ENCODE measurements at regions not wholly inside any gene's neighbourhood (a gene's known extent, or its start where the extent isn't known, plus 50 kb on each side); places are given as distances from the start of the nearest gene placed in this dataset.

- TF ChIP-seq ZNF543 (CRISPR knock-in tag; IDR thresholded peaks at IDR 0.05) (no peak), USF2 (IDR thresholded peaks at IDR 0.05; ENCODE audit: low read depth, low read length) (no peak), USF2 (CRISPR knock-in tag; IDR thresholded peaks at IDR 0.05; ENCODE audit: borderline replicate concordance) (no peak), ZNF329 (CRISPR knock-in tag; IDR thresholded peaks at IDR 0.05; ENCODE audit: low read depth) (no peak), TBX2 (CRISPR knock-in tag; IDR thresholded peaks at IDR 0.05; ENCODE audit: borderline replicate concordance) (no peak), ZNF510 (CRISPR knock-in tag; IDR thresholded peaks at IDR 0.05; ENCODE audit: low read depth) (no peak), NCOA2 (CRISPR knock-in tag; IDR thresholded peaks at IDR 0.05) (no peak)
Measured at GRCh38 chr21:35833991-35834390, 226.3 kb downstream of the SETD4 start (continued).

- no peak overlapping the region for H3K27ac ChIP-seq (ENCODE audit: extremely low read length, insufficient read depth, low read length)
- in situ Hi-C loops (cut with HindIII; ENCODE audit: extremely low pct_ligation_motif_present, low pct_unique_long_range_greater_than_20kb) (loop anchor here (25.0 kb wide), 1 partner anchor 946 kb away; no protein-coding TSS in a partner anchor), intact Hi-C loops (cut with micrococcal nuclease; ENCODE audit: unreplicated experiment) (no loop called here)
- no peaks in the 10 kb centered on the region for H3K36me3 ChIP-seq (replicated peaks in 1 of 2; ENCODE audit: control insufficient read depth in 1 of 2, insufficient read depth in 2 of 2, low read length in 2 of 2)
- TF ChIP-seq ZNF891 (CRISPR knock-in tag; IDR thresholded peaks at IDR 0.05): no peak
- no peak for TF ChIP-seq ZNF17 (CRISPR knock-in tag; IDR thresholded peaks at IDR 0.05)
- no peak for TF ChIP-seq KLF11 (CRISPR knock-in tag; IDR thresholded peaks at IDR 0.05)
- FAIRE-seq: no peak
- H3K79me2 ChIP-seq (ENCODE audit: insufficient read depth, low read length): no peaks in the 10 kb centered on the region
- WGBS (ENCODE audit: low lambda C conversion rate): 42% methylated on average over 3 of the region's 3 CpGs
- H2AFZ ChIP-seq (ENCODE audit: low read length): no peak overlapping the region
- POLR2A ChIA-PET: no interaction called here
- H3K27me3 ChIP-seq (ENCODE audit: control insufficient read depth in 1 of 2, insufficient read depth in 2 of 2, low read length in 2 of 2): no peaks in the 10 kb centered on the region
- H3K4me3 ChIP-seq (replicated peaks in 1 of 3; ENCODE audit: insufficient read depth in 1 of 3, low read depth in 2 of 3, low read length in 3 of 3): no peak overlapping the region
- H4K20me1 ChIP-seq (ENCODE audit: insufficient read depth, low read length): no peaks in the 10 kb centered on the region
- BruUV-seq (replicated peaks): no TSS peak
- no peak for ATAC-seq
- H3K9me3 ChIP-seq (ENCODE audit: low read length): no peaks in the 10 kb centered on the region
- H3K4me2 ChIP-seq (ENCODE audit: low read depth, low read length): no peak overlapping the region
- no peak for DNase-seq (ENCODE audit: low spot score)
- CTCF ChIA-PET (ENCODE audit: low intra/inter-chr PET ratio, low total read pairs): no interaction called here
- H3K9ac ChIP-seq (ENCODE audit: insufficient read depth, low read depth, low read length): no peak overlapping the region
- no peaks in the 10 kb centered on the region for H3K4me1 ChIP-seq (ENCODE audit: insufficient read depth, low read length)
Measured at GRCh38 chr21:35833388-35833787, 226.9 kb downstream of the SETD4 start.

All from HepG2 (cell line).